Caki2 (cell line): ENCODE measurements at regions not wholly inside any gene's neighbourhood (a gene's known extent, or its start where the extent isn't known, plus 50 kb on each side); places are given as distances from the start of the nearest gene placed in this dataset.

ENCODE experiments used
- DNase-seq: peaks from one replicate; pipeline ENCODE4 v3.0.0-alpha.2; 2015; ENCODE audit warnings: low read depth
- in situ Hi-C: cut with HindIII; loops from 2 replicates; pipeline ENCODE4 v1.10.0; 2016; ENCODE audit warnings: low sequenced_read_pairs, low pct_unique_long_range_greater_than_20kb, mixed read lengths

GRCh38 chr6:139839506-139840156 is 465.2 kb upstream of the CITED2 start:
- in situ Hi-C loops: no loop called here
- DNase-seq: no peak

- DNase-seq: no peak
- in situ Hi-C loops: no loop called here
Observed at GRCh38 chr6:139834232-139834631, 459.8 kb upstream of the CITED2 start.

- in situ Hi-C loops: no loop called here
- no peak for DNase-seq
Observed at GRCh38 chr6:139833592-139833991, 459.1 kb upstream of the CITED2 start.

- no peak for DNase-seq
- in situ Hi-C loops: no loop called here
Observed at GRCh38 chr6:139832493-139833305, 458.3 kb upstream of the CITED2 start.

- no peak for DNase-seq
- in situ Hi-C loops: no loop called here
Observed at GRCh38 chr6:139829576-139829975, 455.1 kb upstream of the CITED2 start.

- no peak for DNase-seq
Observed at GRCh38 chr6:139828751-139829519, 454.5 kb upstream of the CITED2 start.

GRCh38 chr6:139825935-139826374 is 451.5 kb upstream of the CITED2 start:
- in situ Hi-C loops: no loop called here
- DNase-seq: no peak

More at GRCh38 chr6:139828751-139829519, 454.5 kb upstream of the CITED2 start:
- in situ Hi-C loops: no loop called here

- no peak for DNase-seq
- in situ Hi-C loops: no loop called here
Observed at GRCh38 chr6:139824864-139825263, 450.4 kb upstream of the CITED2 start.

- DNase-seq: no peak
- in situ Hi-C loops: no loop called here
Observed at GRCh38 chr6:139823808-139824126, 449.3 kb upstream of the CITED2 start.

- in situ Hi-C loops: no loop called here
- no peak for DNase-seq
Observed at GRCh38 chr6:139823099-139823807, 448.8 kb upstream of the CITED2 start.

GRCh38 chr6:139821676-139822223 is 447.3 kb upstream of the CITED2 start:
- in situ Hi-C loops: no loop called here
- no peak for DNase-seq

GRCh38 chr6:139820210-139820609 is 445.8 kb upstream of the CITED2 start:
- in situ Hi-C loops: no loop called here
- peak; percentile 44 for DNase-seq

GRCh38 chr6:139819776-139820175 is 445.3 kb upstream of the CITED2 start:
- no peak for DNase-seq
- in situ Hi-C loops: no loop called here

- DNase-seq: no peak
- in situ Hi-C loops: no loop called here
Observed at GRCh38 chr6:139812939-139813338, 438.5 kb upstream of the CITED2 start.

GRCh38 chr6:139801571-139802321 is 427.3 kb upstream of the CITED2 start:
- in situ Hi-C loops: no loop called here

GRCh38 chr6:139800837-139801236 is 426.4 kb upstream of the CITED2 start:
- in situ Hi-C loops: no loop called here
- DNase-seq: no peak

More at GRCh38 chr6:139801571-139802321, 427.3 kb upstream of the CITED2 start:
- peak; percentile 6 for DNase-seq

GRCh38 chr6:139790527-139790926 is 416.1 kb upstream of the CITED2 start:
- in situ Hi-C loops: no loop called here
- DNase-seq: no peak
